ENCODE measurements at regions not wholly inside any gene's neighbourhood (a gene's known extent, or its start where the extent isn't known, plus 50 kb on each side); places are given as distances from the start of the nearest gene placed in this dataset.

- Histone ChIP-seq H3K4me1 (peaks cover 27 to 47% (median 31%) of the 10 kb centered on the region in 4 donors), H3K9me3 (no peaks in the 10 kb centered on the region), H3K36me3 (no peaks in the 10 kb centered on the region), H3K27me3 (no peaks in the 10 kb centered on the region), H3K27ac (peak overlapping the region; percentile 68 to 86 (median 84)), H3K4me3 (peak overlapping the region in 3 of 4 donors; percentile 9 to 26 (median 11))
- TF ChIP-seq EP300 (IDR thresholded peaks at IDR 0.05) (no peak), POLR2AphosphoS5 (IDR thresholded peaks at IDR 0.05) (no peak), POLR2A (IDR thresholded peaks at IDR 0.05) (peak in 1 of 4 donors; percentile 29)
- TF ChIP-seq, protein P1, sequence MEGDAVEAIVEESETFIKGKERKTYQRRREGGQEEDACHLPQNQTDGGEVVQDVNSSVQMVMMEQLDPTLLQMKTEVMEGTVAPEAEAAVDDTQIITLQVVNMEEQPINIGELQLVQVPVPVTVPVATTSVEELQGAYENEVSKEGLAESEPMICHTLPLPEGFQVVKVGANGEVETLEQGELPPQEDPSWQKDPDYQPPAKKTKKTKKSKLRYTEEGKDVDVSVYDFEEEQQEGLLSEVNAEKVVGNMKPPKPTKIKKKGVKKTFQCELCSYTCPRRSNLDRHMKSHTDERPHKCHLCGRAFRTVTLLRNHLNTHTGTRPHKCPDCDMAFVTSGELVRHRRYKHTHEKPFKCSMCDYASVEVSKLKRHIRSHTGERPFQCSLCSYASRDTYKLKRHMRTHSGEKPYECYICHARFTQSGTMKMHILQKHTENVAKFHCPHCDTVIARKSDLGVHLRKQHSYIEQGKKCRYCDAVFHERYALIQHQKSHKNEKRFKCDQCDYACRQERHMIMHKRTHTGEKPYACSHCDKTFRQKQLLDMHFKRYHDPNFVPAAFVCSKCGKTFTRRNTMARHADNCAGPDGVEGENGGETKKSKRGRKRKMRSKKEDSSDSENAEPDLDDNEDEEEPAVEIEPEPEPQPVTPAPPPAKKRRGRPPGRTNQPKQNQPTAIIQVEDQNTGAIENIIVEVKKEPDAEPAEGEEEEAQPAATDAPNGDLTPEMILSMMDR (IDR thresholded peaks at IDR 0.05): no peak
- 45 to 58% methylated on average over 5 to 6 of the region's 6 CpGs for WGBS, 2 donors
- DNase-seq (peak in 1 of 2 donors; percentile 70), ATAC-seq (ENCODE audit: low FRiP score in 2 of 2) (no peak)
These were observed 107.0 kb downstream of the ETS2 start for GRCh38 chr21:38912789-38913119.

DNA sequence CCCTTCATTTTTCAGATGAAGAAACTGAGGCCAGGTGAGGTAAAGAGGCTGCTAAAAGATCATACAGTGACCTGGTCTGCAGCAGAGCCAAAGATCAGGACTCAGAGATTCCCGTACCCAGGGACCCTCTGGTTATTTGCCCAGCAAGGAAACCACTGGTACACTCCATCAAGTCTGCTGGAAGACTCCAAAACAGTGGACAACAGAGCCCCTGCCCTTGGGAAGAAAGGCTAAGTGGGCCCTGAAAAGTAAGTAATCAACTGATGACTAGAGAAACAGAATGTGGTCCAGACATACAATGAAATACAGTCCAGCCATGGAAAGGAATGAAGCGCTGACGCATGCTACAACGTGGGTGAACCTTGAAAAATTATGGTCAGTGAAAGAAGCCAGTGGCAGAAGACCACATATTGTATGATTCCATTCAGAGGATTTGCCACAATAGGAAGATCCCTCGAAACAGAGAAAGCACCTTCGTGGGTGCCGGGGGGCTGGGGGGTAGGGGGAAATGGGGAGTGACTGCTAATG, 106.4 kb downstream of the ETS2 start:
- Histone ChIP-seq H3K4me1 (peaks cover 32 to 53% (median 37%) of the 10 kb centered on the region in 4 donors), H3K27ac (peak overlapping the region in 3 of 4 donors; percentile 84 to 86 (median 84)), H3K36me3 (no peaks in the 10 kb centered on the region), H3K4me3 (no peak overlapping the region), H3K27me3 (no peaks in the 10 kb centered on the region), H3K9me3 (no peaks in the 10 kb centered on the region)
- WGBS, 2 donors: 97 to 98% methylated on average over 7 of the region's 7 CpGs
- ATAC-seq (ENCODE audit: low FRiP score in 2 of 2) (no peak), DNase-seq (peak in 1 of 2 donors; percentile 6)
- TF ChIP-seq POLR2A (IDR thresholded peaks at IDR 0.05) (no peak), EP300 (IDR thresholded peaks at IDR 0.05) (no peak), POLR2AphosphoS5 (IDR thresholded peaks at IDR 0.05) (no peak)
- TF ChIP-seq, protein P1 (IDR thresholded peaks at IDR 0.05): no peak

GRCh38 chr21:38911484-38912101, 105.9 kb downstream of the ETS2 start:
- TF ChIP-seq, protein P1 (IDR thresholded peaks at IDR 0.05): no peak
- TF ChIP-seq EP300 (IDR thresholded peaks at IDR 0.05) (no peak), POLR2AphosphoS5 (IDR thresholded peaks at IDR 0.05) (no peak), POLR2A (IDR thresholded peaks at IDR 0.05) (no peak)
- peak in 1 of 2 donors; percentile 19 for DNase-seq
- no peaks in the 10 kb centered on the region for H3K36me3 ChIP-seq
- no peaks in the 10 kb centered on the region for H3K27me3 ChIP-seq
- H3K4me3 ChIP-seq: no peak overlapping the region
- H3K9me3 ChIP-seq: no peaks in the 10 kb centered on the region
- peaks cover 35 to 59% (median 42%) of the 10 kb centered on the region in 4 donors for H3K4me1 ChIP-seq
- no peak for ATAC-seq (ENCODE audit: low FRiP score in 2 of 2)
- WGBS, 2 donors: 93 to 98% methylated on average over 3 of the region's 3 CpGs
- peak overlapping the region in 3 of 4 donors; percentile 28 to 84 (median 84) for H3K27ac ChIP-seq

DNA sequence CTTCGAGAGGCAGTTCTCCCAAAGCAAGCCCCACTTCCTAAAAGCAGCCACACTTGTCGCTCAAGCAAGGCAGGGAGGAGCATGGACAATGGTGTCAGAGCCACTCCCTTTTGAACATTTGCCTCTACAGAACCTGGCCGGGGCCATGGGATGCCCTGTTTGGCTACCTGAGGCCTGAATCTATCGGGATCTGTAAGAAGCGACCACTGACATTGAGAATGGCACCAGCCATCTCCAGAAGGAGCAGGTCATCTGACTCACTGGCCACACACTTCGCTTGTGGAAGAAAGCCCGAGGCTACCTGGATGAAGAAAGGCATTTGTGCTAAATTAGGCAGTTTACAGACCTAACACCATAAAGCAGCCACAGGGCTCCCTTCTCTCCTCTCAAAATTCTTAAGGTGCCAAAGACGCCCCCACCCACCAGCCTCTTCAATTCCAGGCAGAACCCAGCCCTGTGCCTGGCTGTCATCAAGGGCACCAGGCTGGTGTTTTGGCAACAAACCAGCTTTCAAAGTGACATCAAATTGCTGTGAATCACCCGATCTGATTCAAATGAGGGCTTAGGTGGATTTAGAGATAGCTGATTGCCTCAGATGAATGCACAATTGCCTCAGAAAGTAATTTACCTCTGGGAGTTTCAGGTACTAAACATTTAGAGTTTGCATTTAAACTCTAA, 104.8 kb downstream of the ETS2 start:
- ATAC-seq (ENCODE audit: low FRiP score in 2 of 2): no peak
- 73 to 77% methylated on average over 6 to 9 of the region's 9 CpGs for WGBS, 2 donors
- Histone ChIP-seq H3K4me3 (no peak overlapping the region), H3K9me3 (no peaks in the 10 kb centered on the region), H3K27me3 (no peaks in the 10 kb centered on the region), H3K36me3 (no peaks in the 10 kb centered on the region), H3K4me1 (peaks cover 38 to 55% (median 43%) of the 10 kb centered on the region in 4 donors), H3K27ac (peak overlapping the region; percentile 28 to 74 (median 46))
- TF ChIP-seq POLR2A (IDR thresholded peaks at IDR 0.05): no peak
- TF ChIP-seq POLR2AphosphoS5 (IDR thresholded peaks at IDR 0.05): peak in 1 of 2 donors; percentile 41
- peak in 1 of 4 donors; percentile 44 for TF ChIP-seq EP300 (IDR thresholded peaks at IDR 0.05)
- TF ChIP-seq, protein P1 (IDR thresholded peaks at IDR 0.05): no peak
- no peak for DNase-seq

All from upper lobe of left lung (tissue), 6 donors.